CD4-positive, alpha-beta T cell treated with Interleukin-12 subunit alpha and Interleukin-12 subunit beta, for 1 hour (primary cell): ENCODE measurements at regions not wholly inside any gene's neighbourhood (a gene's known extent, or its start where the extent isn't known, plus 50 kb on each side); places are given as distances from the start of the nearest gene placed in this dataset.

Experiments
- DNase-seq: peaks from one replicate; pipeline ENCODE4 v3.0.0-alpha.2; 2020

- DNase-seq = no peak
Measured at GRCh38 chr7:67771846-67772605, 775.4 kb downstream of the TYW1 start.

- DNase-seq = no peak
Measured at GRCh38 chr7:67773081-67773480, 776.4 kb downstream of the TYW1 start.

DNA sequence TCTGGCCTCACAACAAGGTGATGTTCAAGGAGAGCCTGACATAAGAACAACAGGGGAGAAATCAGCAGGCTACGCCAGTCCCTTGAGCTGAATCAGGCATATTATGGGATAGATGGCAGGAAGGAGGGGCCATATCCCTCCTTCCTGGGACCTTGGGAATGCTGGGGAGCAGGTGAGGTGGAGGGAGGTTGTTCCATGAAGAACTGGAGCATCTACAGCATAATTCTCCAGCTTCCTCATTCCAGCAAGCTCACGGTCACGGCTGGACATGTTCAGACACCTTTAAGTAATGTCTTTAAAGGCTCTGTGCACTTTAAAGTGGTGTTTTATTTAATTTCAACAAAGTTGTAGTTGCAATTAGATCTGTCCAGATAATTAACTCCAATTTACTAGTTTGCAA is 780.5 kb downstream of the TYW1 start:
- no peak for DNase-seq

DNA sequence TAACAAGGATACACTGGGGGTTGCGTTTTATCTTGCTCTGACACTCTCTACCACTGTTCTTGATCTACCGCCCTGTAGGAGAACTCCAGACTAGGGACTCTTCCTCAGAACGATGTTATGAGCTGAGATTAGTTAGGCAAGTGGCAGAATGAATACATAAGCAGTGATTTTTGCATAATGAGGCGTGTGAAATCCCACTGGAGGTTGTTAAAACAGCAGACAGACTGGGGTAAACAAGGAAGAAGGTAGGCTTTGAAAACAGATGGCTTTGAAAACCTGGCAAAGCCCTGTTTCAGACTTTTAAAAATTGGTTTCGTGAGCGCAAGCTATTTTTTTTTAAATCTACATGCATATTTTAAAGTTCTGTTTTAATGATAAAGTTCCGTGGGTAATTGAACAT is 785.2 kb downstream of the TYW1 start:
- DNase-seq = no peak

- no peak for DNase-seq
Measured at GRCh38 chr7:67786021-67786420, 789.4 kb downstream of the TYW1 start.

DNA sequence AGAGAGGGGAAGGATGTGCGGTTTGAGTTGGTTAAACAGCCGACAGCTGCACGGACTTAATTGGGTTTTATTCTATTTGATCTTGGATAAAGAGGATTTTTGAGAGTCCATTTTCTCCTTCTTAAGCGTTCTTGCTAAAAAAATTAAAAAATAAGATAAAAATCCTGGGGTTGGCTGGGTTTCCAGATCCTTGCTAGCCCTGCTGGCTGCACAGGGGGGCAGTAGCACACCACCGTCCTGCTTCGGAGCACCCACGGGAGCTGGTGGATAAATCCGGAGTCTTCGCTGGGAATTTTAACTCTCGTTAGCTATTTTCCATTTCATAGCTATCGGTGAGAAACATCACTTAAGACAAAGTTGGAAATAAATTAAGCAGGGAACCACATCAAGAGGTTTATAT is 792.0 kb downstream of the TYW1 start:
- DNase-seq = no peak

- no peak for DNase-seq
Measured at GRCh38 chr7:67791918-67792317, 795.3 kb downstream of the TYW1 start.

GRCh38 chr7:67794544-67794943 is 797.9 kb downstream of the TYW1 start:
- DNase-seq = no peak

DNA sequence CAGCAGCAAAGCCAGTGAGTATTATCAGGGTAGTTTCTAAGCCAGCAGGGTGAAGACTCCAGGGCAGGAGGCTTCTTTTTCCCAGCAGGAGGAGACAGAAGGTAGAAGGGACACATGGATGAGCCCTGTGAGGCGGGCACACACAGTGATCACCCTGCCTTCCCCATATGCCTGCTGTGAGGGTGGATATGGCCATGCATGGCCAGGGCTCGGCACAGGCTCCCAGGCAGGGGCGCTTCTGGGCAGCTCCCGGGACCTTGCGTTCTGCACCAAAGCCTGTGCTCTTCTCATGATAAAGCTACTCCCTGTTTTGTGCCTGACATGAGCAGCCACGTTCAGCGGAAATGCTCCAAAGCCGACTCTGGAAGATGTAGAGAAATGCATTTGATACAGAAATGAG is 807.2 kb downstream of the TYW1 start:
- DNase-seq = no peak

- DNase-seq = no peak
Measured at GRCh38 chr7:67805921-67806471, 809.4 kb downstream of the TYW1 start.

DNA sequence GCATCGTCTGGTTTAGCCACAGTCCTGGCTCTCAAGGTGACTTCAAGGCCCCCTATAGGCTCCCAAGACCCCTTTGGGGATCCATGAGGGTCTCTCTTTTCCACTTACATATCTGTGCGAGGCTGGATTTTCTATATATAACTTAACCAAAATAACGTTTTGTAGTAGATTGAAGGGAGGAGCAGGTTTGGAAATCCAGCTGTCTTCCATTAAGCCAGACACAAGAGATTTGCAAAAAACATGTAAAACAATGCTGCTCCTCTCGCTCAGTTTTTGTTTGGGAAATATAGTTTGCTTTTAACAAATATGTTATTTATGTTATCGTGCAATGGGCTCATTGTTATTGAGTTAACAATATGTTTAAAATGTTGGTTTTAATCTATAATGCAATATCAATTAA is 811.2 kb downstream of the TYW1 start:
- DNase-seq = no peak

GRCh38 chr7:67809586-67809985 is 813.0 kb downstream of the TYW1 start:
- DNase-seq = no peak

- DNase-seq = no peak
Measured at GRCh38 chr7:67813621-67814292, 817.1 kb downstream of the TYW1 start.

GRCh38 chr7:67817481-67817880 is 820.8 kb downstream of the TYW1 start:
- no peak for DNase-seq

DNA sequence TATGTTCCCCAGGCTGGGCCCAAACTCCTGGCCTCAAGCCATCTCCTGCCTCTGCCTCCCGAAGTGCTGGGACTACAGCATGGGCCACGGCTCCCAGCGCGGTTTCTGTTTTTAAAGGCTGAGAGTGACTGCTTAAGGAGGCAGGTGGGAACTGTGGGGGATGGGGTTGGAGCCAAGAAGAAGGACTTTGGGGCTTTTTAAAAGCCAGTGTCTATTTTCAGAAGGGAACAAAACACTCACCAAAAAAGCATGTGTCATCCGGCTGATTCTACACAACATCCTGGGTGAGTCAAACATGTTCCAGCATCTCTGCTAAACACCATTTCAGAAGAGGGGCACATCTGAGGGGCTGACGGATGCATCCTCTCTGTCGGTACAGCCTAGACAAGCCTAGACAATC is 824.5 kb downstream of the TYW1 start:
- no peak for DNase-seq

GRCh38 chr7:67823345-67823744 is 826.7 kb downstream of the TYW1 start:
- no peak for DNase-seq

- no peak for DNase-seq
Measured at GRCh38 chr7:67825356-67825755, 828.7 kb downstream of the TYW1 start.

DNA sequence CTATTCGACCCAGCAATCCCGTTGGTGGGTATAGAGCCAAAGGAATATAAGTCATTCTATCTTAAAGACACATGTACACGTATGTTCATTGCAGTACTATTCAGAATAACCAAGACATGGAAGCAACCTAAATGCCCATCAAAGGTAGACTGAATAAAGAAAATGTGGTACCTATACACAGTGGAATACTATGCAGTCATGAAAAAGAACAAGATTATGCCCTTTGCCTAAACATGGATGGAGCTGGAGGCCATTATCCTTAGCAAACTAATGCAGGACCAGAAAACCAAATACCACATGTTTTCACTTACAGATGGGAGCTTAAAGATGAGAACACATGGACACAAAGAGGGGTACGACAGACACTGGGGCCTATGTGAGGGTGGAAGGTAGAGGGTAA is 845.3 kb downstream of the TYW1 start:
- DNase-seq = no peak

DNA sequence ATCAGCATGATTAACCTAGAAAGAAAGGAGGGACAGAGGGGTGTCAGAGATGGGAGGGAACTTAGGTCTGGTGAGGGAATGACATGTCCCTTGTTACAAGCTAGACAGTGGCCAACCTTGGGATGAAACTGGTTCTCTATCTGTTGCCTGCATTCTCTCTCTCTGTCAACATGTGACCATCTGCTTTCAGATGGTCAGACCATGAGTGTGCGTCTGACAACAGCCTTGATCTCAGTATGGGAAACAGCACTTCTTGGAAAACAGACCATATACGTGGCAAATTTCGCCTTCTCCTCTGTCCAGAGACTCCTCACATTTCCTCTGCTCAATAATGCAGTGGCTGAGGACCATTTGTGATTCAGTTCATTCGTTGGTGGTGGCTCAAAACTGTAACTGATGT is 845.9 kb downstream of the TYW1 start:
- DNase-seq = no peak

GRCh38 chr7:67843001-67843565 is 846.5 kb downstream of the TYW1 start:
- no peak for DNase-seq

DNA sequence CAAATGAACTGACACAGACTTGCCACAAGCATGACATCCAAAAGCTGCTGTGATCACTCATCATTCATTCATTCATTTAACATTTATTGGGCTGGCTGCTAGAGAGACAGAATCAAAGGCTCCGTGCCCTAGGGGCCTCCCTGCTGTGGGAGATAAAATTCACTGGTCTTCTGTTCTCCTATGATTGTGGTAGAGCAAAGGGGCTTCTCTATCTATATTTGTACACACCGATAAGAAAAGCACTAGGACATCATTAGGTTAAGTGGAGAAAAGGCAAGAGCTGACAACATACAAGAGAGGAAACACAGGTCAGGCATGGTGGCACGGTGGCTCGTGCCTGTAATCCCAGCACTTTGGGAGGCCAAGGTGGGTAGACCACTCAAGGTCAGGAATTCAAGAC is 847.0 kb downstream of the TYW1 start:
- DNase-seq = no peak

GRCh38 chr7:67847092-67847787 is 850.6 kb downstream of the TYW1 start:
- DNase-seq = no peak
